ENCODE measurements at regions not wholly inside any gene's neighbourhood (a gene's known extent, or its start where the extent isn't known, plus 50 kb on each side); places are given as distances from the start of the nearest gene placed in this dataset.
"Not testable (repeated sequence)": the region's sequence is repeated elsewhere in the genome, so short reads cannot be mapped to it uniquely, and the experiment has no call there.

DNA sequence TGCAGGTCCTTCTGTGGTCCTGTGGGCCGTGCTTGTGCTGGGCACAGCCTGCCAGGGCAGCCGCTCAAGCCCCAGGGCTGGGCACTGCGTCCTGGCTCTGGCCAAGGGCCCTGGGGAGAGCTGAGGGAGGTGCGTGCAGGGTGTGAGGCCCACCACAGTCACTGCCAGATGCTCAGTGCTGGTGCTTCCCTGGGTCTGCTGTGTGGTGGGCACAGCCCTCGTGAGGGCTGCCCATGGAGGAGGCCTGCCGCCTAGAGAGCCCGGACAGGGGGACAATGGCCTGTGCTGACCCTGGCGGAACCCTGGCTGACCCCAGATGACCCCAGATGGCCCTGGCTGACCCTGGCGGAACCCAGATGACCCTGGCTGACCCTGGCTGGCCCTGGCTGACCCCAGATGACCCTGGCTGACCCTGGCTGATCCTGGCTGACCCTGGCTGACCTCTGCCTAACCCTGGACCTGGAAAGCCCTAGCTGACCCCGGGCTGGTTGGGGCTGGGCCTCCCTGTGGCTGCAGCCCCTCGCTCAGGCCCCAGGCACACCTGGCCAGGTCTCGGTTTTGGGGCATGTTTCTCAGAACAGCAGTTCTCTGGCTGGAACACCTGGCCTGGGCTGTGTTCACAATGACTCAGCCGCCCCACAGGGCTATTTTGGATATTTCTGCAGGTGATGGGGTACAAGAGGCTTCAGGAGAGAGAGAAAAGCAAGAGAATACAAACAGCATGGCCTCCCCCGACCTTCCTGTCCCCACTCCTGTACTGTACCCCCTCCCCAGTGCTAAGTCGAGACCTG, 55.4 kb downstream of the TMEM121 start:
- H3K36me3 ChIP-seq (replicated peaks; ENCODE audit: control insufficient read depth, insufficient read depth, low read length), result no peaks in the 10 kb centered on the region
- DNase-seq, result peak; percentile 46
- no peak overlapping the region for H3K4me3 ChIP-seq (ENCODE audit: insufficient read depth, low read depth, low read length)
- H3K27me3 ChIP-seq (ENCODE audit: control insufficient read depth, insufficient read depth, low read length), result no peaks in the 10 kb centered on the region

DNA sequence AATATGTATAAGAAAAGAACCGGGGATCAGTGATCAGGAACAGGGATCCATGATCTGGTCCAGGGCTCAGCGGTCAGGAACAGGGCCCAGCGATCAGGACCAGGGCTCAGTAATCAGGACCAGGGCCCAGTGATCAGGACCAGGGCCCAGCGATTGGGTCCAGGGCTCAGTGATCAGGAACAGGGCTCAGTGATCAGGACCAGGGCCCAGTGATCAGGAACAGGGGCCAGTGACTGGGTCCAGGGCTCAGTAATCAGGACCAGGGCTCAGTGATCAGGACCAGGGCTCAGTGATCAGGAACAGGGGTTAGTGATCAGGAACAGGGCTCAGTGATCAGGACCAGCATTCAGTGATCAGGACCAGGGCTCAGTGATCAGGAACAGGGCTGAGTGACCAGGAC, 56.3 kb downstream of the TMEM121 start:
- H3K4me3 ChIP-seq (ENCODE audit: insufficient read depth, low read depth, low read length), result no peak overlapping the region
- DNase-seq, result peak; percentile 58
- no peaks in the 10 kb centered on the region for H3K27me3 ChIP-seq (ENCODE audit: control insufficient read depth, insufficient read depth, low read length)
- H3K36me3 ChIP-seq (replicated peaks; ENCODE audit: control insufficient read depth, insufficient read depth, low read length), result no peaks in the 10 kb centered on the region

DNA sequence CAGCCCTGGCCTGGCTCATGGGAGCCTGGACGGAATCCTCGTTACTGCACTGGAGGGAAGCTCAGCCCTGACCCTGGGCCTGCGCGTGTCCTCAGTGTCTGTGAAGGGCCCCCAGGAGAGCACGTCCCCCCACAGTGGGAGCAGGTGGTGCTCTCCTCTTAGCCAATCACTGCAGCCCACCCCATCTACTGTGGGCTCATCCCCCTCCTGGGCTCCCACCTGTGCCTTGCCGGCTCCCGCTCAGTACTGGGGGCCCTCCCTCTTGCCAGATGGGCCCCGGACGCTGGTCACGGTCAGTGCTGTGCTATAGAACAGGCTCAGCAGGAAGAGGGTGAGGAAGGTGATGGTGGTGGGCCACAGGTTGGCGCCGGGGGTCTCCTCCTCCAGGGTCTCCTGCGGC, 57.5 kb downstream of the TMEM121 start:
- DNase-seq; H3K27me3 ChIP-seq (ENCODE audit: control insufficient read depth, insufficient read depth, low read length); H3K4me3 ChIP-seq (ENCODE audit: insufficient read depth, low read depth, low read length); H3K36me3 ChIP-seq (replicated peaks; ENCODE audit: control insufficient read depth, insufficient read depth, low read length): not testable (repeated sequence)

DNA sequence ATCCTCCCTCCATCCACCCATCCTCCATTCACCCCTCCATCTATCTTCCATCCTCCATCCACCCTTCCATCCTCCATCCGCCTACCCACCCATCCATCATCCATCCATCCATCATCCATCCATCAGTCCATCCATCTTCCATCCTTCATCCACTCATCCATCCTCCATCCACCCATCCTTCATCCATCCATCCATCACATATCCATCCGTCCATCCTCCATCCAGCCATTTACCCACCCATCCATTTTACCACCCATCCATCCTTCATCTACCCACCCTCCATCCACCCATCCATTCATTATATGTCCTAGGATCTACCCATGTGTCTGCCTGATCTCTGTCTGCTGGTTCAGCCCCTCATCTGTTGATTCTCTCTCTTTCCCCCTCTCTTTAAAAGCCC, 58.9 kb downstream of the TMEM121 start:
- H3K36me3 ChIP-seq (replicated peaks; ENCODE audit: control insufficient read depth, insufficient read depth, low read length); DNase-seq; H3K4me3 ChIP-seq (ENCODE audit: insufficient read depth, low read depth, low read length); H3K27me3 ChIP-seq (ENCODE audit: control insufficient read depth, insufficient read depth, low read length): not testable (repeated sequence)

DNA sequence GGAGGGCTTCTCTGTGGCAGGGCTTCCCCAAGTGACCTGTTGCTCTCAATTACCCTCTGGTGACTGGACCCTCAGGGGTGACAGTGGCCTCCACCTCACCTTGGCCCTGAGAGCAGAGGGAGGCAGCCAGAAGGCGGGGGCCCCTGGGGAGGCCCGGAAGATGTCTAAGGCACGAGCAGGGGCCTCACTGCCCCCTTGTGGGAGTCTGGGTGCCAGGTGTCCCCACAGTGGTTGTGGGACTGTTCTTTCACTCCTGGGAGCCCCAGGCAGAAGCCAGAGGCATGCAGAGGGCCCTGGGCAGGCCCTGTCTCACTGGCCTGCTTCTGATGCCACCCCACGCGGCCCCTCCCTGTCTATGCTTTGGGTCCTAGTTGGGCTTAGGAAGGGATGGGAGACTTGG, 59.3 kb downstream of the TMEM121 start:
- not testable (repeated sequence) for H3K4me3 ChIP-seq (ENCODE audit: insufficient read depth, low read depth, low read length); H3K36me3 ChIP-seq (replicated peaks; ENCODE audit: control insufficient read depth, insufficient read depth, low read length); DNase-seq; H3K27me3 ChIP-seq (ENCODE audit: control insufficient read depth, insufficient read depth, low read length)

DNA sequence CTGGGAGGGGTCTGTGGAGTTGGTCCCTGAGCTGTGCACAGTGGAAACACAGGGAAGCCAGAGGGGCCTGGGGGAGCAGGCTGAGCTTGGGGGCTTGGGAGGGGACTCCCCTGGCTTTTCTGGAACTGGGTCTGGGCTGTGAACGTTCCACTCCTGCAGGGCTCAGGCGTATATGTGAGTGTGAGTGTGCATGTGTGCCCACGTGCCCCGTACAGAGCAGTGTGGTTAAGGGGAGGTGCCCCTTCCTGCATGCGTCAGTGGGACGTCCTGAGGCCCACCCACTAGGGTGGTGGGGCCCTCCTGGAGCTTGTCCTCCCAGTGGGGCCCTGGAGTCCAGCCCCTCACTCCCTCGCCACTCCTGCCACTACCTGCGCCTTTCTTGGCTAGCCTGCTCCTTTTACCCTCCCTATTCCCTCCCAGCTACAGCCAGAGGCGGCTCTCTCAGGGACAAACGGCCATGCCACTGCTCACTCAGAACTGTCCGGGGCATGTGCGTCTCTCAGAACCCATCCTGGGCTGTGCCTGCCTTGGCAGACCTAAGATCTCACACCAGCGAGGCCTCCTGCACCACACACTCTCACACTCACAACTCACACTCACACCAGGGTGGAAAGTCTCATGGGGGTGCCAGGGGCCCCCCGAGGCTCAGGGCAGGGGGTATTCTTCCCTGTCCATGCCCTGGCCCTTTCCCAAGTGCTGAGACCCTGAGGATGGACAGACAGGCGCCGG, 59.9 kb downstream of the TMEM121 start:
- not testable (repeated sequence) for H3K4me3 ChIP-seq (ENCODE audit: insufficient read depth, low read depth, low read length); DNase-seq; H3K27me3 ChIP-seq (ENCODE audit: control insufficient read depth, insufficient read depth, low read length); H3K36me3 ChIP-seq (replicated peaks; ENCODE audit: control insufficient read depth, insufficient read depth, low read length)

DNA sequence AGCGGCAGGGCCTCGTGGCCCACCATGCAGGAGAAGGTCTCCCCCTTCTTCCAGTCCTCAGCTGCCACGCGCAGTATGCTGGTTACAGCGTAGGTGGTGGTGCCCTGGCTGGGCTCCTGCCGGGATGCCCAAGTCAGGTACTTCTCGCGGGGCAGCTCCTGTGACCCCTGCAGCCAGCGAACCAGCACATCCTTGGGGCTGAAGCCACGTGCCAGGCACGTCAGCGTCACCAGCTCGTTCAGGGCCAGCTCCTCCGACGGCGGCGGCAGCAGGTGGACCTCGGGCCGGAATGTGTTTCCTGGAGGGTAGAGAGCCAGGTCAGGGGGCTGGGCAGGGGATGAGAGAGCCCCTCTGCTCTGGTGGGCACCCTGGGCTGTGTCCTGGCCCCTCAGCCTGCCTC, 60.7 kb downstream of the TMEM121 start:
- not testable (repeated sequence) for H3K4me3 ChIP-seq (ENCODE audit: insufficient read depth, low read depth, low read length); DNase-seq; H3K36me3 ChIP-seq (replicated peaks; ENCODE audit: control insufficient read depth, insufficient read depth, low read length); H3K27me3 ChIP-seq (ENCODE audit: control insufficient read depth, insufficient read depth, low read length)

DNA sequence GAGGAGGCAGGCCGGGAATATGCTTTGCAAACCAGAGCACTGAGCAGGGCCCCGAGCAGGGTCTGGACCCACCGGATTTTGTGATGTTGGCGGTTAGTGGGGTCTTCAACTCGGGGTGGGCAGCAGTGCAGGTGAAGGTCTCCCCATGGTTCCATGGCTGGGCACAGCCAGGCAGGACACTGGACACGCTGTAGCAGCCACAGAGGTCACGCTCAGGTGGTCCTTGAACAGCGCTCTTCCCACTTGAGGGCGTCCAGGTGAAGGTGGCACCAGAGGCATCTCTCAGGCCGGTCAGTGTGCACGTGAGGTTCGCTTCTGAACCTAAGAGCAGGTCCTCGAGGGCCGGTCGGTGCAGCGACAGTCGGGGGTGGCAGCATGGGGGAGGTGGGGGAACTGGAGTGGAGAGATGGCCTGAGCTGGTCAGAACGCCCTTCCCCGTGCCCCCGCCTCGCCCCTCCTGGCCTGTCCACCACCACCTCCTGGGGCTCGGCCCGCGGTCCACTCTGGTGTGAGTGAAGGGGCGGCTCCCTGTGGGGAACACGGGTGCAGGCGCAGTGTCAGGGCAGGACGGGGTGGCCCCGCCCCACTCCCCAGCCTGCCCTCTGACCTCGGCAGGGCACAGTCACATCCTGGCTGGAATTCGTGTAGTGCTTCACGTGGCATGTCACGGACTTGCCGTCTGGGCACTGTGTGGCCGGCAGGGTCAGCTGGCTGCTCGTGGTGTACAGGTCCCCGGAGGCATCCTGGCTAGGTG, 61.3 kb downstream of the TMEM121 start:
- DNase-seq; H3K4me3 ChIP-seq (ENCODE audit: insufficient read depth, low read depth, low read length); H3K36me3 ChIP-seq (replicated peaks; ENCODE audit: control insufficient read depth, insufficient read depth, low read length); H3K27me3 ChIP-seq (ENCODE audit: control insufficient read depth, insufficient read depth, low read length): not testable (repeated sequence)

DNA sequence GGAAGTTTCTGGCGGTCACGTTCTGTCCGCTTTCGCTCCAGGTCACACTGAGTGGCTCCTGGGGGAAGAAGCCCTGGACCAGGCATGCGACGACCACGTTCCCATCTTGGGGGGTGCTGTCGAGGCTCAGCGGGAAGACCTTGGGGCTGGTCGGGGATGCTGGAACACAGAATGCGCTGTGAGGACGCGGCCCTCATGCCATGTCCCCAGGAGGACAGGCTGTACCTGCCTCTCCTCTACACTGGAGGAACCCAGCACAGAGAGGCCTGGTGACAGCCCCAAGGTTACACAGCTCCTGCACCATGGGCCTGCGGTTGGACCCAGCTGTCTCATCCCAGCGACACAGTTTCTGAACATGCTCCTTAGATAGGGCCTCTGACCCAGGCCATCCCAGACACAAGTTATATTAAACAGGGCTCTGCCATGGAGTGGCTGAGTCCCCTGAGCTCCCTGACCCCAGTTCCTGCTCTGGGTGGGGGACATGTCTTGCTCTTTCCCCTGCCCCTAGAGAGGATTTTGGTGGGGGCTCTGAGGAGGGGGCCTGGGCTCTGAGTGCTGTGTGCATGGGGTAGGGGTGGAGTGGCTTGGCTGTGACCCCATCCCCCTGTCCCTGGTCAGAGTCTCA, 62.0 kb downstream of the TMEM121 start:
- DNase-seq, result no peak
- Histone ChIP-seq H3K4me3 (ENCODE audit: insufficient read depth, low read depth, low read length) (no peak overlapping the region), H3K27me3 (ENCODE audit: control insufficient read depth, insufficient read depth, low read length) (no peaks in the 10 kb centered on the region), H3K36me3 (replicated peaks; ENCODE audit: control insufficient read depth, insufficient read depth, low read length) (no peaks in the 10 kb centered on the region)

DNA sequence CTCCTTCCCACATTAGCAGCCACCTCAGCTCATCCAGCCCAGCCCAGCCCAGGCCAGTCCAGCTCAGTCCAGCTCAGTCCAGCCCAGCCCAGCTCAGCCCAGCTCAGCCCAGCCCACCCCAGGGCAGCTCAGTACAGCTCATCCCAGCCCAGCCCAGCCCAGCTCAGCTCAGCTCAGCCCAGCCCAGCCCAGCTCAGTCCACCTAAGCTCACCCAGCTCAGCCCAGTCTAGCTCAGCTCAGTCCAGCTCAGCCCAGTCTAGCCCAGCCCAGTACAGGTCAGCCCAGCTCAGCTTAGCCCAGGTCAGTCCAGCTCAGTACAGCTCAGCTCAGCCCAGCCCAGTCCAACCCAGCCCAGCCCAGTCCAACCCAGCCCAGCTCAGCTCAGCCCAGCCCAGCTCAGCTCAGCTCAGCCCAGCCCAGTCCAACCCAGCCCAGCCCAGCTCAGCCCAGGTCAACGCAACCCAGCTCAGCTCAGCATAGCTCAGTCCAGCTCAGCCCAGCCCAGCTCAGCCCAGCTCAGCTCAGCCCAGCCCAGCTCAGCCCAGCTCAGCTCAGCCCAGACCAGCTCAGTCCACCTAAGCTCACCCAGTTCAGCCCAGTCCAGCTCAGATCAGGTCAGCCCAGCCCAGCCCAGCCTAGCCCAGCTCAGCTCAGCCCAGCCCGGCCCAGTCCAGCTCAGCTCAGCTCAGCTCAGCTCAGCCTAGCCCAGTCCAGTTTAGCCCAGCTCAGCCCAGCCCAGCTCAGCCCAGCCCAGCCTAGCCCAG, 63.0 kb downstream of the TMEM121 start:
- H3K36me3 ChIP-seq (replicated peaks; ENCODE audit: control insufficient read depth, insufficient read depth, low read length), result no peaks in the 10 kb centered on the region
- no peak for DNase-seq
- H3K27me3 ChIP-seq (ENCODE audit: control insufficient read depth, insufficient read depth, low read length), result no peaks in the 10 kb centered on the region
- no peak overlapping the region for H3K4me3 ChIP-seq (ENCODE audit: insufficient read depth, low read depth, low read length)

DNA sequence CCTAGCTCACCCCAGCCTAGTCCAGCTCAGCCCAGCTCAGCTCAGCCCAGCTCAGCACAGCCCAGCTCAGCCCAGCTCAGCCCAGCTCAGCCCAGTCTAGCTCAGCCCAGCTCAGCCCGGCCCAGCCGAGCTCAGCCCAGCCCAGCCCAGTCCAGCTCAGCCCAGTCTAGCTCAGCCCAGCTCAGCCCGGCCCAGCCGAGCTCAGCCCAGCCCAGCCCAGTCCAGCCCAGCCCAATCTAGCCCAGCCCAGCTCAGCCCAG, 63.5 kb downstream of the TMEM121 start:
- H3K36me3 ChIP-seq (replicated peaks; ENCODE audit: control insufficient read depth, insufficient read depth, low read length); H3K27me3 ChIP-seq (ENCODE audit: control insufficient read depth, insufficient read depth, low read length); H3K4me3 ChIP-seq (ENCODE audit: insufficient read depth, low read depth, low read length); DNase-seq: not testable (repeated sequence)

DNA sequence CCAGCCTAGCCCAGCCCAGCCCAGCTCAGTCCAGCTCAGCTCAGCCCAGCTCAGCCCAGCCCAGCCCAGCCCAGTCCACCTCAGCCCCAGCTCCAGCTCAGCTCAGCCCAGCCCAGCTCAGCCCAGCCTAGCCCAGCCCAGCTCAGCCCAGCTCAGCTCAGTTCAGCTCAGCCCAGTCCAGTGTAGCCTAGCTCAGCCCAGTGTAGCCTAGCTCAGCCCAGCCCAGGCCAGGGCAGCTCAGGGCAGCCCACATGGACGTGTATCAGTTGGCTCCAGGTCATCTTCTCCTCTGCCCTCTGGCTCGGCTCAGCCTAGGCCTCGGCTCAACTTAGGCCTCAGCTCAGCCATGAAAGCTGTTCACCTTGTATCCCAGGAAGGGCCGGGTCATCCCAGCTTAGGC, 64.7 kb downstream of the TMEM121 start:
- Histone ChIP-seq H3K27me3 (ENCODE audit: control insufficient read depth, insufficient read depth, low read length) (no peaks in the 10 kb centered on the region), H3K4me3 (ENCODE audit: insufficient read depth, low read depth, low read length) (no peak overlapping the region), H3K36me3 (replicated peaks; ENCODE audit: control insufficient read depth, insufficient read depth, low read length) (no peaks in the 10 kb centered on the region)
- no peak for DNase-seq

DNA sequence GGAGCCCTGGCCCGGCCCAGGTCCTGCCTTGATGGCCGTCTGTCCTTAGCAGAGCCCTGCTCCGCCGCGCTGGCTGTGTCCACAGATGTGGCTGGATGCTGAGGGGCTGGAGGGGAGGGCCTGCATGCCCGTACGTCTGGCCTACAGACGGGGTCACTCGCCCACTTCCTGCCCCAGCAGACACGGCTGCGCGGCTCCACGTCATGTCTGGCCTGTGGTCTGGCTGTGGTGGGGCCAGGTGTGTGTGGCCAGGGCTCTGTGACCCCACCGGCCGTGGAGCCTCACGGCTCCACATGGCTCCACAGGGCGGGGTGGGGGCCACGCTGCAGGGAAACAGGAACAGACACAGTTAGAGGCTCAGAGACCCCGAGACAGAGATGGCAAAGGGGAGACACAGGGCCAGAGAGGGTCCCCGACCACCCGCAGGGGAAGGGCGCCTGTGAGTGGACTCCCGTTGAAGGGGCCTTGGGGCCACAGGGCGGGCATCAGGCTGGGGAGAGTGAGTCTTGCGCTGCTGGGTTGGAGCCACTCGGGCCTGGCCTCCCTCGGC, 65.5 kb downstream of the TMEM121 start:
- H3K27me3 ChIP-seq (ENCODE audit: control insufficient read depth, insufficient read depth, low read length); H3K4me3 ChIP-seq (ENCODE audit: insufficient read depth, low read depth, low read length); H3K36me3 ChIP-seq (replicated peaks; ENCODE audit: control insufficient read depth, insufficient read depth, low read length); DNase-seq: not testable (repeated sequence)

DNA sequence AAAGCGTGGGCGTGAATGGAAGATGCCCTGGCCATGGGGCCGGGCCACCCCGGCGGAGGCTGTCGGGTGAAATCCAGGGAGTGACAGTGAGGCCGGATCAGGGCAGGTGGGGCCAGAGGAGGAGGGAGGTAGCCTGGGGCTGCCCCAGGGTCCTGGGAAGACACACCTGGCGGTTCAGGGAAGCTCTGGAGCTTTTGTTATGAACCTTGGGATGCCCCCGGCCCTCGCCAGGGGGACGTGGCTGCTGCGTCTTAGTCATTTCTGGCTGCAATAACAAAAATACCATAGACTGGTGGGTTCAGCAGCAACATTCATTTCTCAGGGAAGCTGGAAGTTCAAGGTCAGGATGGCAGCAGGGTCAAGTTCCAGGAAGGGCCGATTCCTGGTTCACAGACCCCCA, 66.3 kb downstream of the TMEM121 start:
- not testable (repeated sequence) for DNase-seq

More for the DNA sequence above, 66.3 kb downstream of the TMEM121 start:
- not testable (repeated sequence) for H3K4me3 ChIP-seq (ENCODE audit: insufficient read depth, low read depth, low read length); H3K36me3 ChIP-seq (replicated peaks; ENCODE audit: control insufficient read depth, insufficient read depth, low read length); H3K27me3 ChIP-seq (ENCODE audit: control insufficient read depth, insufficient read depth, low read length)
